ENCODE measurements at regions not wholly inside any gene's neighbourhood (a gene's known extent, or its start where the extent isn't known, plus 50 kb on each side); places are given as distances from the start of the nearest gene placed in this dataset.

DNA sequence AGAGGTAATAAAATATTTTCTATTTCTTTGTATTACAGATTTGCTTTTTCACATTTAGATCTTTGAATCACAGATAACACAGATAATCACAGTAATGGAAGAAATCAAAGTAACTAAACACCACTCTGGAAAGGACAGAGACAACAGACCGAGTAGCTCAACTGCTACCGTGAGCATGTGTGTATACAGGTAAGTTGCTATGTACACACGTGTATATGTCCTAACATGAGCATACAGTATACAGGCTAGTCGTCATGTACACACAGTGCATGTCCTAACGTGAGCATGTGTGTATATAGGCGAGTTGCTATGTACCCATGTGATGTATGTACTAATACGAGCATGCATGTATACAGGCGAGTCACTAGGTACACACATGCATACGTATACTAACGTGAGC is 379.0 kb downstream of the THBS2 start:
- TF ChIP-seq, protein P1, sequence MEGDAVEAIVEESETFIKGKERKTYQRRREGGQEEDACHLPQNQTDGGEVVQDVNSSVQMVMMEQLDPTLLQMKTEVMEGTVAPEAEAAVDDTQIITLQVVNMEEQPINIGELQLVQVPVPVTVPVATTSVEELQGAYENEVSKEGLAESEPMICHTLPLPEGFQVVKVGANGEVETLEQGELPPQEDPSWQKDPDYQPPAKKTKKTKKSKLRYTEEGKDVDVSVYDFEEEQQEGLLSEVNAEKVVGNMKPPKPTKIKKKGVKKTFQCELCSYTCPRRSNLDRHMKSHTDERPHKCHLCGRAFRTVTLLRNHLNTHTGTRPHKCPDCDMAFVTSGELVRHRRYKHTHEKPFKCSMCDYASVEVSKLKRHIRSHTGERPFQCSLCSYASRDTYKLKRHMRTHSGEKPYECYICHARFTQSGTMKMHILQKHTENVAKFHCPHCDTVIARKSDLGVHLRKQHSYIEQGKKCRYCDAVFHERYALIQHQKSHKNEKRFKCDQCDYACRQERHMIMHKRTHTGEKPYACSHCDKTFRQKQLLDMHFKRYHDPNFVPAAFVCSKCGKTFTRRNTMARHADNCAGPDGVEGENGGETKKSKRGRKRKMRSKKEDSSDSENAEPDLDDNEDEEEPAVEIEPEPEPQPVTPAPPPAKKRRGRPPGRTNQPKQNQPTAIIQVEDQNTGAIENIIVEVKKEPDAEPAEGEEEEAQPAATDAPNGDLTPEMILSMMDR (IDR thresholded peaks at IDR 0.05; ENCODE audit: insufficient read depth, low read depth, low read length, missing control alignments) = no peak
- DNase-seq (ENCODE audit: low read depth) = no peak
- no peak overlapping the region for H3K4me3 ChIP-seq (ENCODE audit: low read depth, low read length)

DNA sequence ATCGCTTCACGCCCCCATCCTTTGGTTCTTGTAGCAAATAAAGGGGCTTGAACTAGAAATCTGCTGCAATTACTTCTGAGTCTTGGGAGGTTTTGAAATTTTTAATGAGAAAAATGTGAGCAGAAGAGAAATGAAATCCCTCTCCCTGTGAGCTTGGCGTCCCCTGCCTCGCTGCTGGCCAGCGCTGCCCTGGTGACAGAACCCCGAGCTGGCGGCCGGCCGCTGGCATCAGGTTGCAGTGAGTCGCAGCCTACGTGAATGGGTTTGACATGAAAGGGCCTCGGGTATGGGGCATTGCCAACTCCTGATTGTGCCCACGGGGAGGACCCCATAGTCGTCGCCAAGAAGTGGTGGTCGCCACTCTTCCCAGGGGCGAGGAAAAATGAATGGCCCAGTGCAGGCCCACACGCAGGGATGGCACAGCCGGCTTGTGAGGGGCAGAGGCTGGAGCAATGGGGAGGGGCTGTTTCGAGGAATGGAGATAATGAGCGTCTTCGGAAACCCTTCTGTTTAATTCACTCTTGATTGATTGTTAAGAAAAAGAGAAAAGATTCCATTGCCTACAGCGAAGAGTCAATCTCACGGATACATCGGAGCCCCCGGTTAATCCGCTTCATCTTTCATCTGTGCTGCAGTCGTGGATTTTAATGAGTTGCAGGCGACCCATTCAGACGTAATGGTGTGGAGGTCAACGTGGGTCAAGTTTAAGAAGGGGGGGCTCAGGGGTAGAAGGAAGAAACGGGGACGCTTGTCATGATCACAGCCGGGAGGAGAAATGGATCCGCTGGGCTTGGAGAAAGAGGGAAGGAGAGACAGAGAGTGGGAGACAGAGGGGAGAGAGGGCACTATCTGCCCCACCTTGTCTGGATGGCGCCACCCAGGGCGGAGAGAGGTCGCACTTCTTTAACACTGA is 380.1 kb downstream of the THBS2 start:
- no peak overlapping the region for H3K4me3 ChIP-seq (ENCODE audit: low read depth, low read length)
- DNase-seq (ENCODE audit: low read depth) = no peak
- TF ChIP-seq, protein P1 (IDR thresholded peaks at IDR 0.05; ENCODE audit: insufficient read depth, low read depth, low read length, missing control alignments) = no peak

- H3K4me3 ChIP-seq (ENCODE audit: low read depth, low read length) = no peak overlapping the region
- DNase-seq (ENCODE audit: low read depth) = no peak
- TF ChIP-seq, protein P1 (IDR thresholded peaks at IDR 0.05; ENCODE audit: insufficient read depth, low read depth, low read length, missing control alignments) = no peak
These were observed 381.9 kb downstream of the THBS2 start for GRCh38 chr6:168871642-168872315.

GRCh38 chr6:168870982-168871381 is 382.7 kb downstream of the THBS2 start:
- DNase-seq (ENCODE audit: low read depth) = no peak
- no peak overlapping the region for H3K4me3 ChIP-seq (ENCODE audit: low read depth, low read length)
- TF ChIP-seq, protein P1 (IDR thresholded peaks at IDR 0.05; ENCODE audit: insufficient read depth, low read depth, low read length, missing control alignments) = no peak

DNA sequence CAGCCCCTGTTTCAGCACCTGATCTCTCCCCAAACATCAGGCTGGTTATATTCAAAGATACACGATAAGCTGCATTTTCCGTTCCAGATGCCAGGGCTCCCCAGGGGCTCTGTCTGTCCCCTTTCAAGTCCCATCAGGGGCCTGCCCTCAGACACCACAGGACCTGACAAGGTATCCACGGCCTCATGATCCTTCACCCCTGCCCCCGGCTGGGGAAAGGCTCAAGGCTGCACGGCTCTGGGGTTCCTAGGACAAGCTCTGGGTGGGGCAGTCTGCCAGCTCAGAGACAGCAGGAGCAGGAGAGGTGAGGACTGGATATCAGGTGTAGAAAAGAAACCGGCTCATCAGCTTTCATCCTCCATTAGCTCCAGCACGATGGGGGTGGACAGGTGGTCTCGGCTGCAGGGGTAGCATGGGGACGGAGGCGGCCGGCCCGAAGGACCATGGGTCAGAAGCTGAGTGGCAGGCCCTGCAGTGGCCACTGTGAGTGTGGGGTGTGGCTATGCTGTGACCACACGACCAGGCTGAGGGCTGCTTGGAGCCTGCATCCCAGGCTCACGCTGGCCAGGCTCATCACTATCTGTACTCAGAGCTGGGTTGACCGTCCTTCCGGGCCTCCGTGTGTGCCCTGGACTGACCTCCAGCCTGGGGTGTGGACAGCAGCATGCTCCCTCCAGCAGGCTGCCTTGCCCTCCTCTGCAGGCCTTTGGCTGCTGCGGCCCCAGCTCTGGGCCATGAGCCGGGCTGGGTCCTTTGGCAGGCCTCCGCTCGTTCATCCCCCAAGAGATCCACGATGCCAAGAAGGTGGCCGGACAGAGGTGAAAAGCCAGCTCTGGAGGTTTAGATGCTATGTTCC is 386.2 kb downstream of the THBS2 start:
- TF ChIP-seq, protein P1 (IDR thresholded peaks at IDR 0.05; ENCODE audit: insufficient read depth, low read depth, low read length, missing control alignments) = no peak
- no peak overlapping the region for H3K4me3 ChIP-seq (ENCODE audit: low read depth, low read length)
- DNase-seq (ENCODE audit: low read depth) = no peak

DNA sequence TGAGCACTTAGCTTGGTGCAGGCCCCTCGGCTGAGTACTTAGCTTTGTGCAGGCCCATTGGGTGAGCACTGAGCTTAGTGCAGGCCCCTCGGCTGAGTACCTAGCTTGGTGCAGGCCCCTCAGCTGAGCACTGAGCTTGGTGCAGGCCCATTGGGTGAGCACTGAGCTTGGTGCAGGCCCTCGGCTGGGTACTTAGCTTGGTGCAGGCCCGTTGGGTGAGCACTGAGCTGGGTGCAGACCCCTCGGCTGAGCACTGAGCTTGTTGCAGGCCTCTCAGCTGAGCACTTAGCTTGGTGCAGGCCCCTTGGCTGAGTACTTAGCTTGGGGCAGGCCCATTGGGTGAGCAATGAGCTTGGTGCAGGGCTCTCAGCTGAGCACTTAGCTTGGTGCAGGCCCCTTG is 387.1 kb downstream of the THBS2 start:
- no peak overlapping the region for H3K4me3 ChIP-seq (ENCODE audit: low read depth, low read length)
- TF ChIP-seq, protein P1 (IDR thresholded peaks at IDR 0.05; ENCODE audit: insufficient read depth, low read depth, low read length, missing control alignments) = no peak

More for the DNA sequence above, 387.1 kb downstream of the THBS2 start:
- DNase-seq (ENCODE audit: low read depth) = no peak
